ENCODE measurements at regions not wholly inside any gene's neighbourhood (a gene's known extent, or its start where the extent isn't known, plus 50 kb on each side); places are given as distances from the start of the nearest gene placed in this dataset.
"Not testable (repeated sequence)": the region's sequence is repeated elsewhere in the genome, so short reads cannot be mapped to it uniquely, and the experiment has no call there.

- not testable (repeated sequence) for TF ChIP-seq ZNF274 (IDR thresholded peaks at IDR 0.05; ENCODE audit: borderline replicate concordance, extremely low read depth, low read length); POLR2AphosphoS5 (IDR thresholded peaks at IDR 0.05; ENCODE audit: low read depth, low read length); CTCF (IDR thresholded peaks at IDR 0.05; ENCODE audit: control extremely low read depth in 1 of 3, insufficient read depth in 1 of 3, low read depth in 1 of 3, low read length in 3 of 3); TAF1 (IDR thresholded peaks at IDR 0.05; ENCODE audit: low read depth, low read length); SP4 (IDR thresholded peaks at IDR 0.05; ENCODE audit: low read length); POLR2A (IDR thresholded peaks at IDR 0.05; ENCODE audit: control extremely low read depth in 1 of 2, low read depth in 2 of 2, low read length in 2 of 2); SP2 (IDR thresholded peaks at IDR 0.05; ENCODE audit: low read length); BCL11A (IDR thresholded peaks at IDR 0.05; ENCODE audit: low read depth in 2 of 2, low read length in 2 of 2); RXRA (IDR thresholded peaks at IDR 0.05; ENCODE audit: insufficient read depth, low read depth, low read length); EZH2 (IDR thresholded peaks at IDR 0.05; ENCODE audit: low read depth, low read length, severe bottlenecking)
- TF ChIP-seq, protein P1, sequence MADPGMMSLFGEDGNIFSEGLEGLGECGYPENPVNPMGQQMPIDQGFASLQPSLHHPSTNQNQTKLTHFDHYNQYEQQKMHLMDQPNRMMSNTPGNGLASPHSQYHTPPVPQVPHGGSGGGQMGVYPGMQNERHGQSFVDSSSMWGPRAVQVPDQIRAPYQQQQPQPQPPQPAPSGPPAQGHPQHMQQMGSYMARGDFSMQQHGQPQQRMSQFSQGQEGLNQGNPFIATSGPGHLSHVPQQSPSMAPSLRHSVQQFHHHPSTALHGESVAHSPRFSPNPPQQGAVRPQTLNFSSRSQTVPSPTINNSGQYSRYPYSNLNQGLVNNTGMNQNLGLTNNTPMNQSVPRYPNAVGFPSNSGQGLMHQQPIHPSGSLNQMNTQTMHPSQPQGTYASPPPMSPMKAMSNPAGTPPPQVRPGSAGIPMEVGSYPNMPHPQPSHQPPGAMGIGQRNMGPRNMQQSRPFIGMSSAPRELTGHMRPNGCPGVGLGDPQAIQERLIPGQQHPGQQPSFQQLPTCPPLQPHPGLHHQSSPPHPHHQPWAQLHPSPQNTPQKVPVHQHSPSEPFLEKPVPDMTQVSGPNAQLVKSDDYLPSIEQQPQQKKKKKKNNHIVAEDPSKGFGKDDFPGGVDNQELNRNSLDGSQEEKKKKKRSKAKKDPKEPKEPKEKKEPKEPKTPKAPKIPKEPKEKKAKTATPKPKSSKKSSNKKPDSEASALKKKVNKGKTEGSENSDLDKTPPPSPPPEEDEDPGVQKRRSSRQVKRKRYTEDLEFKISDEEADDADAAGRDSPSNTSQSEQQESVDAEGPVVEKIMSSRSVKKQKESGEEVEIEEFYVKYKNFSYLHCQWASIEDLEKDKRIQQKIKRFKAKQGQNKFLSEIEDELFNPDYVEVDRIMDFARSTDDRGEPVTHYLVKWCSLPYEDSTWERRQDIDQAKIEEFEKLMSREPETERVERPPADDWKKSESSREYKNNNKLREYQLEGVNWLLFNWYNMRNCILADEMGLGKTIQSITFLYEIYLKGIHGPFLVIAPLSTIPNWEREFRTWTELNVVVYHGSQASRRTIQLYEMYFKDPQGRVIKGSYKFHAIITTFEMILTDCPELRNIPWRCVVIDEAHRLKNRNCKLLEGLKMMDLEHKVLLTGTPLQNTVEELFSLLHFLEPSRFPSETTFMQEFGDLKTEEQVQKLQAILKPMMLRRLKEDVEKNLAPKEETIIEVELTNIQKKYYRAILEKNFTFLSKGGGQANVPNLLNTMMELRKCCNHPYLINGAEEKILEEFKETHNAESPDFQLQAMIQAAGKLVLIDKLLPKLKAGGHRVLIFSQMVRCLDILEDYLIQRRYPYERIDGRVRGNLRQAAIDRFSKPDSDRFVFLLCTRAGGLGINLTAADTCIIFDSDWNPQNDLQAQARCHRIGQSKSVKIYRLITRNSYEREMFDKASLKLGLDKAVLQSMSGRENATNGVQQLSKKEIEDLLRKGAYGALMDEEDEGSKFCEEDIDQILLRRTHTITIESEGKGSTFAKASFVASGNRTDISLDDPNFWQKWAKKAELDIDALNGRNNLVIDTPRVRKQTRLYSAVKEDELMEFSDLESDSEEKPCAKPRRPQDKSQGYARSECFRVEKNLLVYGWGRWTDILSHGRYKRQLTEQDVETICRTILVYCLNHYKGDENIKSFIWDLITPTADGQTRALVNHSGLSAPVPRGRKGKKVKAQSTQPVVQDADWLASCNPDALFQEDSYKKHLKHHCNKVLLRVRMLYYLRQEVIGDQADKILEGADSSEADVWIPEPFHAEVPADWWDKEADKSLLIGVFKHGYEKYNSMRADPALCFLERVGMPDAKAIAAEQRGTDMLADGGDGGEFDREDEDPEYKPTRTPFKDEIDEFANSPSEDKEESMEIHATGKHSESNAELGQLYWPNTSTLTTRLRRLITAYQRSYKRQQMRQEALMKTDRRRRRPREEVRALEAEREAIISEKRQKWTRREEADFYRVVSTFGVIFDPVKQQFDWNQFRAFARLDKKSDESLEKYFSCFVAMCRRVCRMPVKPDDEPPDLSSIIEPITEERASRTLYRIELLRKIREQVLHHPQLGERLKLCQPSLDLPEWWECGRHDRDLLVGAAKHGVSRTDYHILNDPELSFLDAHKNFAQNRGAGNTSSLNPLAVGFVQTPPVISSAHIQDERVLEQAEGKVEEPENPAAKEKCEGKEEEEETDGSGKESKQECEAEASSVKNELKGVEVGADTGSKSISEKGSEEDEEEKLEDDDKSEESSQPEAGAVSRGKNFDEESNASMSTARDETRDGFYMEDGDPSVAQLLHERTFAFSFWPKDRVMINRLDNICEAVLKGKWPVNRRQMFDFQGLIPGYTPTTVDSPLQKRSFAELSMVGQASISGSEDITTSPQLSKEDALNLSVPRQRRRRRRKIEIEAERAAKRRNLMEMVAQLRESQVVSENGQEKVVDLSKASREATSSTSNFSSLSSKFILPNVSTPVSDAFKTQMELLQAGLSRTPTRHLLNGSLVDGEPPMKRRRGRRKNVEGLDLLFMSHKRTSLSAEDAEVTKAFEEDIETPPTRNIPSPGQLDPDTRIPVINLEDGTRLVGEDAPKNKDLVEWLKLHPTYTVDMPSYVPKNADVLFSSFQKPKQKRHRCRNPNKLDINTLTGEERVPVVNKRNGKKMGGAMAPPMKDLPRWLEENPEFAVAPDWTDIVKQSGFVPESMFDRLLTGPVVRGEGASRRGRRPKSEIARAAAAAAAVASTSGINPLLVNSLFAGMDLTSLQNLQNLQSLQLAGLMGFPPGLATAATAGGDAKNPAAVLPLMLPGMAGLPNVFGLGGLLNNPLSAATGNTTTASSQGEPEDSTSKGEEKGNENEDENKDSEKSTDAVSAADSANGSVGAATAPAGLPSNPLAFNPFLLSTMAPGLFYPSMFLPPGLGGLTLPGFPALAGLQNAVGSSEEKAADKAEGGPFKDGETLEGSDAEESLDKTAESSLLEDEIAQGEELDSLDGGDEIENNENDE (IDR thresholded peaks at IDR 0.05; ENCODE audit: insufficient replicate concordance, low read length) = not testable (repeated sequence)
Measured at GRCh38 chr2:188035377-188035776, 256.3 kb upstream of the GULP1 start.

All from H1 (cell line).